ENCODE measurements at regions not wholly inside any gene's neighbourhood (a gene's known extent, or its start where the extent isn't known, plus 50 kb on each side); places are given as distances from the start of the nearest gene placed in this dataset.
"Not testable (repeated sequence)": the region's sequence is repeated elsewhere in the genome, so short reads cannot be mapped to it uniquely, and the experiment has no call there.

- H3K27ac ChIP-seq: no peak overlapping the region
- H3K27me3 ChIP-seq: no peaks in the 10 kb centered on the region
- H3K9me3 ChIP-seq: no peaks in the 10 kb centered on the region
- intact Hi-C loops (cut with DNase I): no loop called here
- no peak overlapping the region for H3K4me3 ChIP-seq
- no peak for TF ChIP-seq CTCF (IDR thresholded peaks at IDR 0.05)
- TF ChIP-seq POLR2A (IDR thresholded peaks at IDR 0.05): no peak
- TF ChIP-seq POLR2AphosphoS5 (IDR thresholded peaks at IDR 0.05; ENCODE audit: insufficient read depth in 1 of 2, low read depth in 1 of 2): no peak
- DNase-seq (ENCODE audit: extremely low spot score in 2 of 2): no peak
- H3K4me1 ChIP-seq: peaks cover 6% of the 10 kb centered on the region
- no peaks in the 10 kb centered on the region for H3K36me3 ChIP-seq
Measured at GRCh38 chr6:79810871-79811270, 136.5 kb downstream of the ELOVL4 start.

GRCh38 chr6:79810185-79810705 is 137.1 kb downstream of the ELOVL4 start:
- H3K4me3 ChIP-seq: no peak overlapping the region
- intact Hi-C loops (cut with DNase I): no loop called here
- no peak for DNase-seq (ENCODE audit: extremely low spot score in 2 of 2)
- H3K27ac ChIP-seq: no peak overlapping the region
- H3K4me1 ChIP-seq: peaks cover 6% of the 10 kb centered on the region
- TF ChIP-seq POLR2AphosphoS5 (IDR thresholded peaks at IDR 0.05; ENCODE audit: insufficient read depth in 1 of 2, low read depth in 1 of 2) (no peak), POLR2A (IDR thresholded peaks at IDR 0.05) (no peak), CTCF (IDR thresholded peaks at IDR 0.05) (no peak)
- H3K27me3 ChIP-seq: no peaks in the 10 kb centered on the region
- no peaks in the 10 kb centered on the region for H3K9me3 ChIP-seq
- no peaks in the 10 kb centered on the region for H3K36me3 ChIP-seq

- intact Hi-C loops (cut with DNase I): no loop called here
- Histone ChIP-seq H3K4me3 (no peak overlapping the region), H3K27ac (no peak overlapping the region), H3K9me3 (no peaks in the 10 kb centered on the region), H3K4me1 (peaks cover 6% of the 10 kb centered on the region), H3K27me3 (no peaks in the 10 kb centered on the region), H3K36me3 (no peaks in the 10 kb centered on the region)
- no peak for TF ChIP-seq CTCF (IDR thresholded peaks at IDR 0.05)
- TF ChIP-seq POLR2A (IDR thresholded peaks at IDR 0.05): no peak
- TF ChIP-seq POLR2AphosphoS5 (IDR thresholded peaks at IDR 0.05; ENCODE audit: insufficient read depth in 1 of 2, low read depth in 1 of 2): no peak
- no peak for DNase-seq (ENCODE audit: extremely low spot score in 2 of 2)
Measured at GRCh38 chr6:79808921-79809320, 138.4 kb downstream of the ELOVL4 start.

- H3K4me3 ChIP-seq; DNase-seq (ENCODE audit: extremely low spot score in 2 of 2); H3K27me3 ChIP-seq; H3K9me3 ChIP-seq; H3K27ac ChIP-seq; H3K36me3 ChIP-seq; H3K4me1 ChIP-seq; intact Hi-C loops (cut with DNase I): not testable (repeated sequence)
Measured at GRCh38 chr6:79806661-79807060, 140.7 kb downstream of the ELOVL4 start.

- Histone ChIP-seq H3K4me3 (no peak overlapping the region), H3K4me1 (no peaks in the 10 kb centered on the region), H3K36me3 (no peaks in the 10 kb centered on the region), H3K27ac (no peak overlapping the region), H3K9me3 (no peaks in the 10 kb centered on the region), H3K27me3 (no peaks in the 10 kb centered on the region)
- DNase-seq (ENCODE audit: extremely low spot score in 2 of 2): no peak
- TF ChIP-seq POLR2A (IDR thresholded peaks at IDR 0.05) (no peak), CTCF (IDR thresholded peaks at IDR 0.05) (no peak), POLR2AphosphoS5 (IDR thresholded peaks at IDR 0.05; ENCODE audit: insufficient read depth in 1 of 2, low read depth in 1 of 2) (no peak)
- intact Hi-C loops (cut with DNase I): no loop called here
Measured at GRCh38 chr6:79804732-79805131, 142.6 kb downstream of the ELOVL4 start.

GRCh38 chr6:79803917-79804316 is 143.4 kb downstream of the ELOVL4 start:
- no peaks in the 10 kb centered on the region for H3K27me3 ChIP-seq
- DNase-seq (ENCODE audit: extremely low spot score in 2 of 2): no peak
- intact Hi-C loops (cut with DNase I): no loop called here
- no peaks in the 10 kb centered on the region for H3K9me3 ChIP-seq
- no peaks in the 10 kb centered on the region for H3K4me1 ChIP-seq
- H3K4me3 ChIP-seq: no peak overlapping the region
- H3K27ac ChIP-seq: no peak overlapping the region
- no peak for TF ChIP-seq CTCF (IDR thresholded peaks at IDR 0.05)
- TF ChIP-seq POLR2AphosphoS5 (IDR thresholded peaks at IDR 0.05; ENCODE audit: insufficient read depth in 1 of 2, low read depth in 1 of 2): no peak
- no peak for TF ChIP-seq POLR2A (IDR thresholded peaks at IDR 0.05)
- H3K36me3 ChIP-seq: no peaks in the 10 kb centered on the region

Measured in vagina (tissue), 2 donors.